Skeletal muscle tissue (tissue), 3 donors: ENCODE measurements at regions not wholly inside any gene's neighbourhood (a gene's known extent, or its start where the extent isn't known, plus 50 kb on each side); places are given as distances from the start of the nearest gene placed in this dataset.
"Not testable (repeated sequence)": the region's sequence is repeated elsewhere in the genome, so short reads cannot be mapped to it uniquely, and the experiment has no call there.

Experiments
- H3K27ac ChIP-seq: one replicate; pipeline ENCODE4 v1.7.0; 2013; ENCODE audit warnings: mild to moderate bottlenecking, low read depth, low read length, inconsistent platforms
- H3K27me3 ChIP-seq, 3 donors: one replicate each; pipeline ENCODE4 v1.7.0; 2013; ENCODE audit warnings: low read length in 3 of 3; ENCODE audit not compliant: control insufficient read depth in 3 of 3, insufficient read depth in 3 of 3
- H3K36me3 ChIP-seq, 3 donors: one replicate each; pipeline ENCODE4 v1.7.0; 2013; ENCODE audit warnings: low read length in 3 of 3; ENCODE audit not compliant: control insufficient read depth in 3 of 3, insufficient read depth in 3 of 3
- H3K4me1 ChIP-seq, 3 donors: one replicate each; pipeline ENCODE4 v1.7.0; 2013; ENCODE audit warnings: low read length in 3 of 3, mild to moderate bottlenecking in 3 of 3; ENCODE audit not compliant: control insufficient read depth in 3 of 3, insufficient read depth in 3 of 3
- H3K4me3 ChIP-seq, 3 donors: one replicate each; pipeline ENCODE4 v1.7.0; 2013; ENCODE audit warnings: low read length in 3 of 3
- H3K9ac ChIP-seq, 3 donors: one replicate each; pipeline ENCODE4 v1.7.0; 2013; ENCODE audit warnings: low read length in 3 of 3, mild to moderate bottlenecking in 3 of 3, moderate library complexity in 2 of 3, low read depth in 1 of 3
- H3K9me3 ChIP-seq, 3 donors: one replicate each; pipeline ENCODE4 v1.7.0; 2013; ENCODE audit warnings: low read length in 3 of 3; ENCODE audit not compliant: control insufficient read depth in 3 of 3
- donor health status: Osteomylitis.

- Histone ChIP-seq H3K27me3 (no peaks in the 10 kb centered on the region), H3K4me3 (peak overlapping the region in 1 of 3 donors; percentile 2), H3K4me1 (peaks cover 14 to 19% (median 15%) of the 10 kb centered on the region in 3 donors), H3K27ac (peak overlapping the region; percentile 34), H3K9me3 (no peaks in the 10 kb centered on the region), H3K36me3 (no peaks in the 10 kb centered on the region), H3K9ac (peak overlapping the region in 1 of 3 donors; percentile 3)
Measured at GRCh38 chr2:160583146-160583535, 89.5 kb upstream of the RBMS1 start.

- no peak overlapping the region for H3K4me3 ChIP-seq
- no peak overlapping the region for H3K27ac ChIP-seq
- H3K27me3 ChIP-seq: no peaks in the 10 kb centered on the region
- peaks cover 14 to 19% (median 15%) of the 10 kb centered on the region in 3 donors for H3K4me1 ChIP-seq
- no peaks in the 10 kb centered on the region for H3K9me3 ChIP-seq
- no peaks in the 10 kb centered on the region for H3K36me3 ChIP-seq
- no peak overlapping the region for H3K9ac ChIP-seq
Measured at GRCh38 chr2:160583813-160584537, 90.4 kb upstream of the RBMS1 start.

DNA sequence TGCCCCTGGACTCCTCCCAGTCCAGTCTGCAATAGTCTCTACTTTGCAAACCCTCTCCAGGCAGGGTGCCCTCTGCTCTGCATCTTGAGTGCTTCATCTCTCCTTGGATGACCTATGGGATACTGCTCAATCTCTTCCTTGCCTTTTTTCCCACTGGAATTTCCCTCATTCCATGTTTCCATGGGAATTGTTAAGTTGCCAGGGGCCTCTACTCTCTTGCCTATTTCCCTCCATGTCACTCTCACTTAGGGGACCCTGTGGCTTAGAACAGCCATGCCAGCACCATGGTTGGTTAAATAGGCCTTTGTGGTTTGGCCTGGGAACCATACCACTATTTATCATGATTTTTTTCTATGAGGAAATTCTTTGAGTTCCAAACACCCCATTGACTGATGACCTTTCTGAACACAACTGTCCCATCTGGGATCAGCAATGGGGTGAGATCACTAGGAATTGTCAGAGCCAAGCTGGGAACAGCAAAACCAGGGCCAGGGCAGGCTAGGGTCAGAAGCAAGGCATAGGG, 91.4 kb upstream of the RBMS1 start:
- H3K4me3 ChIP-seq: no peak overlapping the region
- no peaks in the 10 kb centered on the region for H3K9me3 ChIP-seq
- no peaks in the 10 kb centered on the region for H3K36me3 ChIP-seq
- H3K9ac ChIP-seq: no peak overlapping the region
- H3K27ac ChIP-seq: no peak overlapping the region
- H3K4me1 ChIP-seq: peaks cover 14 to 19% (median 15%) of the 10 kb centered on the region in 3 donors
- H3K27me3 ChIP-seq: no peaks in the 10 kb centered on the region

GRCh38 chr2:160590664-160591063, 97.1 kb upstream of the RBMS1 start:
- no peaks in the 10 kb centered on the region for H3K4me1 ChIP-seq
- H3K36me3 ChIP-seq: no peaks in the 10 kb centered on the region
- H3K27me3 ChIP-seq: no peaks in the 10 kb centered on the region
- H3K9me3 ChIP-seq: peaks cover 0 to 3% (median 0%) of the 10 kb centered on the region in 3 donors
- H3K9ac ChIP-seq: no peak overlapping the region
- H3K27ac ChIP-seq: no peak overlapping the region
- H3K4me3 ChIP-seq: no peak overlapping the region

GRCh38 chr2:160592401-160592800, 98.8 kb upstream of the RBMS1 start:
- Histone ChIP-seq H3K27ac (no peak overlapping the region), H3K9me3 (peaks cover 0 to 3% (median 0%) of the 10 kb centered on the region in 3 donors), H3K9ac (no peak overlapping the region), H3K36me3 (no peaks in the 10 kb centered on the region), H3K27me3 (no peaks in the 10 kb centered on the region), H3K4me1 (no peaks in the 10 kb centered on the region), H3K4me3 (no peak overlapping the region)

GRCh38 chr2:160592993-160593392, 99.4 kb upstream of the RBMS1 start:
- H3K36me3 ChIP-seq: no peaks in the 10 kb centered on the region
- no peak overlapping the region for H3K4me3 ChIP-seq
- no peak overlapping the region for H3K9ac ChIP-seq
- H3K4me1 ChIP-seq: no peaks in the 10 kb centered on the region
- H3K27ac ChIP-seq: no peak overlapping the region
- H3K27me3 ChIP-seq: no peaks in the 10 kb centered on the region
- peaks cover 0 to 3% (median 0%) of the 10 kb centered on the region in 3 donors for H3K9me3 ChIP-seq

GRCh38 chr2:160596441-160596840, 102.8 kb upstream of the RBMS1 start:
- Histone ChIP-seq H3K36me3 (no peaks in the 10 kb centered on the region), H3K9me3 (peaks cover 0 to 3% (median 0%) of the 10 kb centered on the region in 3 donors), H3K27me3 (no peaks in the 10 kb centered on the region), H3K4me1 (no peaks in the 10 kb centered on the region), H3K27ac (no peak overlapping the region), H3K9ac (no peak overlapping the region), H3K4me3 (no peak overlapping the region)

DNA sequence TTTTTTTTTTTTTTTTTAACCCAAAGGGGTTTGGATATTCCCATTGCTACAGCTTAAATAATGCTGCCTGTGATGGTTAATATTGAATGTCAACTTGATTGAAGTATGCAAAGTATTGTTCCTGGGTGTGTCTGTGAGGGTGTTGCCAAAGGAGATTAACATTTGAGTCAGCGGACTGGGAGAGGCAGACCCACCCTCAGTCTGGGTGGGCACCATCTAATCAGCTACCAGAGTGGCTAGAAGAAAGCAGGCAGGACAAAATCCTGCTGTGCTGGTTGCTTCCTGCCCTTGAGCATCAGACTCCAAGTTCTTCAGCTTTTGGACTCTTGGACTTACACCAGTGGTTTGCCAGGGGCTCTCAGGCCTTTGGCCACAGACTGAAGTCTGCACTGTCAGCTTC, 106.8 kb upstream of the RBMS1 start:
- not testable (repeated sequence) for H3K27me3 ChIP-seq

DNA sequence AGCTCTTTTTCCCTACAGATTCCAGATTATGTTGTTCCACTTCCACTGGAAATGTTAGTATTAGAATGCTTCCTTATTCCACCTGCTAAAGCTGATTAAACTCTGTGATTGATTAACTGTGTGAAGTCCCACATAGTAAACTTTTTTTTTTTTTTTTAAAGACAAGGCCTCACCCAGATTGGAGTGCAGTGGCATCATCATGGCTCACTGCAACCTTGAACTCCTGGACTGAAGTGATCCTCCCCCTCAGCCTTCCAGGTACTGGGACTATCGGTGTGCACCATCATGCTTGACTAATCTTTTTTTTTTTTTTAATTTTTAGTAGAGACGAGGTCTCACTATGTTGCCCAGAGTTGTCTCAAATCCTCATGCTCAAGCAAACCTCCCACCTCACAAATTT, 108.5 kb upstream of the RBMS1 start:
- Histone ChIP-seq H3K4me3 (no peak overlapping the region), H3K4me1 (no peaks in the 10 kb centered on the region), H3K9me3 (no peaks in the 10 kb centered on the region), H3K9ac (no peak overlapping the region), H3K27ac (no peak overlapping the region), H3K36me3 (no peaks in the 10 kb centered on the region), H3K27me3 (no peaks in the 10 kb centered on the region)

More for the DNA sequence above, 106.8 kb upstream of the RBMS1 start:
- H3K9ac ChIP-seq, H3K9me3 ChIP-seq, H3K4me3 ChIP-seq, H3K27ac ChIP-seq, H3K4me1 ChIP-seq, H3K36me3 ChIP-seq: not testable (repeated sequence)

- no peaks in the 10 kb centered on the region for H3K4me1 ChIP-seq
- no peaks in the 10 kb centered on the region for H3K36me3 ChIP-seq
- no peak overlapping the region for H3K9ac ChIP-seq
- H3K4me3 ChIP-seq: no peak overlapping the region
- H3K27me3 ChIP-seq: no peaks in the 10 kb centered on the region
- H3K27ac ChIP-seq: no peak overlapping the region
- H3K9me3 ChIP-seq: no peaks in the 10 kb centered on the region
Measured at GRCh38 chr2:160603771-160604510, 110.3 kb upstream of the RBMS1 start.
